ENCODE measurements at regions not wholly inside any gene's neighbourhood (a gene's known extent, or its start where the extent isn't known, plus 50 kb on each side); places are given as distances from the start of the nearest gene placed in this dataset.
A peak's percentile ranks its signal among the peaks of the same experiment; 100 is the strongest.

- DNase-seq: no peak
- intact Hi-C loops (cut with DNase I): no loop called here
- peak in 1 of 2 donors; percentile 56 for ATAC-seq
These were observed 439.2 kb downstream of the MCTP2 start for GRCh38 chr15:94670438-94671034.

DNA sequence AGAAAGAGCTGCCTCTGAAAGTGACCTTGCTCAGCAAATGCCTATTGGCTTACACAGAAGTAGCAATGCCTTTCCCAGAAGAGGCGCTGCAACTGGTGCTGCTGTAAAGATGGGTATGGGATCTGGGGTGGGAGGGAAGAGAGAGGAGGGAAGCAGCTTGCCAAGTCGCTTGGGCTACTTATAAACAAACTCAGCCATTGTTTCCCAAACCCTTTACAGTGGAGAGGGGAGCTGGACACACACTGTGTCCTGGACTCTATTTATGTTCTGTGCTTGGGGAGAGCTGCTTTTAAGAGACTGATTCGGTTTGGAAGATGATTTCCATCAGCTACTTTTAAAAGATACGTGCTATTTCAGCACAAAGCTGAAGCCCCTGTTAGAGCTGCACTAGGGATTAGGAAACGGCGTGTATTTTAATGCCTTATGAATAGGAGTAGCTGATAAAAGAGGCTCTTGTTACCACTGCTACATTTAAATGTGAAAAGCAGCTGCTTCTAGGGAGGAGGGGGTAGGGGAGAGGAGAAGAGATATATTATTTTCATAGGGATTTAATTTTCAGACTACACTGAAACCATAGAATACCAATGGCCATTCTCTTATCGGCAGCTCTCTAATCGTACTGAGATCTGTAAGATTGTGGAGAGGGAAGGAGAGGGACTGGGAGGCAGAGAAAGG, 440.6 kb downstream of the MCTP2 start:
- peak in 1 of 2 donors; percentile 53 for ATAC-seq
- DNase-seq: no peak
- intact Hi-C loops (cut with DNase I): no loop called here

- DNase-seq: no peak
- intact Hi-C loops (cut with DNase I): no loop called here
- no peak for ATAC-seq
These were observed 442.4 kb downstream of the MCTP2 start for GRCh38 chr15:94673801-94674200.

DNA sequence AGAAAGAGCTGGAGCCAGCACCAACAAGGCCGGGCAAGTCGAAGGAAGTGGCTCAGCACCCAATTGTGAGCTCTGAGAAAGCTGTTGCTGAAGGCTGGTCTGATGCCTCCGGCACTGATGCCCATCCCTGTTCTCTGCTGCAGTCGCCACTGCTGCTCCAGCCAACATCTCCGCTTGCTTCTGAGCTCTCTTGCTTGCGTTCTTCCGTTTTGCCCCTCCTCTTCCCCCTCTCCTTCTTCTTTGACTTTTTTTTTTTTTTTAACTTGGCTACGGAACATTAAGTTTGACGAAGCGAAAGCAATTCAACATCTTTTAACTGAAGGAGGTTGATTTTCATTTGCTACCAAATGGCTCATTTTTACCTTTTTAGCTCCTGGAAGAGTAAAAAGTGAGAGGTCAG, 442.9 kb downstream of the MCTP2 start:
- intact Hi-C loops (cut with DNase I): no loop called here
- DNase-seq (no peak), ATAC-seq (no peak)

GRCh38 chr15:94677202-94677790, 445.9 kb downstream of the MCTP2 start:
- ATAC-seq (no peak), DNase-seq (no peak)
- intact Hi-C loops (cut with DNase I): no loop called here

GRCh38 chr15:94682171-94682570, 450.8 kb downstream of the MCTP2 start:
- DNase-seq (no peak), ATAC-seq (no peak)
- intact Hi-C loops (cut with DNase I): no loop called here

DNA sequence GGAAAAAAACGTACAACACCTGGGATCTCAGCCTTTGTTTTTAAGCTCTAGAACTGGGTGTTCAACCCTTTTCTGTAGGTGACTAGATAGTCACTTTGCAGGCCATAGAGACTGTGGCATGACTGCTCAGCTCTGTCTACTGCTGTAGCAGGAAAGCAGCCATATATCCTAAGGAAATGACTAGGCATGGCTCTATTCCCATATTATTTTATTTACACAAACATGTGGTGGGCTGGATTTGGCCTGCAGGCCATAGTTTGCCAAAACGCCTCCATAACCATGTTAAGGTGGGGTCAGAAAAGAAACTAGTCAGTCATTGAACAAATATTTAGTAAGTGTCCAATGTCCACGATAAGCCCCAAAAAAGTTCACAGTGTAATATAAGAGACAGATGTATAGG, 452.5 kb downstream of the MCTP2 start:
- intact Hi-C loops (cut with DNase I): no loop called here
- no peak for DNase-seq
- no peak for ATAC-seq

- ATAC-seq: no peak
- DNase-seq: no peak
- intact Hi-C loops (cut with DNase I): no loop called here
These were observed 459.8 kb downstream of the MCTP2 start for GRCh38 chr15:94691169-94691568.

DNA sequence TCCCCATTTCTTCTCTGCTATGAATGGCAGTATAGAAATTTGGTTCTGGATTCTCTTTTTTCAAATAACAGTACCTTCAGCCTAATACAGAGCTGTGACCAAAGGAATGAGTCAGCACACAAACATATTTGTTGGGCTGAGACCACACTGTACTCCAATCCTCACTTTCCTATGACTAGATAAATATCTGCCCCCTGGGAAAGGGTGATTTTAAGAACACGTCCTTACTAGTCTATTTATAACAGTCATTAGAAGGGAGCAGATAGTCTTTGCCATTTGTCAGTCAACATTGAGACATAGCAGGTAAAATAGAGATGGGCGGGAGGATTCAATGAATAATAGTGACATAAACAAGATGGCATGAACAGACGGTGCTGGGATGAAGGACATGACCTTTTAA, 461.3 kb downstream of the MCTP2 start:
- intact Hi-C loops (cut with DNase I): no loop called here
- no peak for ATAC-seq
- no peak for DNase-seq

- intact Hi-C loops (cut with DNase I): no loop called here
These were observed 468.9 kb downstream of the MCTP2 start for GRCh38 chr15:94700211-94700610.

GRCh38 chr15:94701281-94701985, 470.1 kb downstream of the MCTP2 start:
- no peak for ATAC-seq
- no peak for DNase-seq
- intact Hi-C loops (cut with DNase I): no loop called here

More at GRCh38 chr15:94700211-94700610, 468.9 kb downstream of the MCTP2 start:
- ATAC-seq (no peak), DNase-seq (no peak)

DNA sequence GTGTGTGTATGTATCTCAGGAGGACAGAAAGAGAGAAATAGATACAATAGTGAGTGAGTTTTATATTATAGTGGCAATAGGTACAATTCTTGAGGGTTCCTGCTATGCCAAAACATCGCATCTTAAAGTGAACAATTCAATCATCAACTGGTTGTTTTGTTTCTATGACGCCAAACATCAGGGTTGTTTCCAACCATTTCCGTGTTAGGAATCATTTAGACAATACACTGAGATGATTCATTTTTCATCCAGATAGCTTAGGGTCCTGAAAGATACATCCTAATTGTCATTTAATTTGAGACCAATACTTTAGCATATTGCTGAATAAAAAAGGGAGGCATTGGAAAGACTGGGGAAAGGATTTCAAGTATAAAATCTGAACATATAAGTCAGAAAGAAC, 472.2 kb downstream of the MCTP2 start:
- no peak for DNase-seq
- no peak for ATAC-seq
- intact Hi-C loops (cut with DNase I): no loop called here

DNA sequence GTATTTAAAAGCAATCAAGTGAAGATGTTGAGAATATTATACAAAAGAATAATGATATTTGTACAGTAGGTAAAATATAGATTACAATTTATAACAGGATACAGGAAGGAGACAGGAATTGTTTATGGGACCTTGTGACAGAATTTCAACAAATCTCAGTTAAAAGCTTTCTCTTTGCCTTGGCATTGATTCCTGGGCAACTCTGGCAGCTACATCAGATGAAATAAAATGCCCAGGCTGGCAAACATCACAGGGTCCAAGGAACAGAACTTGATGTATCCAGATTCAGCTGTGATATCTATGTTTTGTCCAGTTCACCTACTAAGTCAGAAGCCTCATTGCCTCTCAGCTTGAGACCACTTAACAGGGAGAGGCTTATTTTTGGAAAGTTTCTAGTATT, 473.1 kb downstream of the MCTP2 start:
- ATAC-seq: no peak
- no peak for DNase-seq
- intact Hi-C loops (cut with DNase I): no loop called here

DNA sequence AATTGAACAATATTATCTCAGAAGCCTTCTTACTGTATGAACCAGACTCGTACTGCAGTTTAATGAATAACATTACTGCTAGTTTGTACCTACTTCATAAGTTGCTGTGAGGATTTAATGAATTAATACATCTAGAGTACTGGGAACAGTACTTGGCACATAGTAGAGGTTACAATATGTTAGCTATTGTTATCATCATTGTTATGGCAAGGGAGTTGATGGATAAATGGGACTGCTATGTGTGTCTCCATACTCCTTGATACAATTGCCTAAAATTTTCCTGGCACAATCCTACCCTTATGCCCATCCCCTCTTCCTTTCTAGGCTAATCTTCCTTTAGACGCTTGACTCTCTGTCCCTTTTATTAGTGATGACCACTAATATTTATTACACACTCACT, 473.6 kb downstream of the MCTP2 start:
- DNase-seq: no peak
- intact Hi-C loops (cut with DNase I): no loop called here
- ATAC-seq: no peak

GRCh38 chr15:94709319-94709718, 478.0 kb downstream of the MCTP2 start:
- intact Hi-C loops (cut with DNase I): no loop called here
- ATAC-seq: no peak
- DNase-seq: no peak

DNA sequence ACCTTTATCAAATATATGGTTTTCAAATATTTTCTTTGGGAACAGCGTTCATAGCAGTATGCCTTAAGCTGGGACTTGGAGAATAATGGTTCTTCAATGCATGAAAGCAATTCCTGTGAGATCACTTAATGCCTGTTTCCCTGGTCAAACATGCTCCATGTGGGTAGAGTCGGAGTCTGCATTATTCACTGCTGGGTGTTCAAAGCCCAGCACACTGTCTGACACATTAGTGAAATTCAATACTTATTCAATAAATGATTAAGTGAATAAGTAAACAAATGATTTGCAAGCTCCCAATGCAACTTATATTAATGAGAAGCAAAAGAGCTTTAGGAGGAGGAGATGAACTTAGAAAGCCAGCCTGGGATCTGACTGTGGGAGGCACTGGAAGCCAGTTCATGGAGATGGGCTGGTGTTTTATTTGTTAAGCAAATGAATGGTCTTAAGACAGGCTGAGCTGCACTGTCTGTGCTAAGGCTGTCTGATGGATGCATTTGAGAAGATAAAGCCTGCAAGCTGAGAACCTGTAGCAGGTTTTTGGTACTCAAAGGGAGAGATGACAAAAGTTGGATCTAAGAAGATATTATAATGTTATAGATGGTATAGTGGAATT, 490.8 kb downstream of the MCTP2 start:
- ATAC-seq (no peak), DNase-seq (no peak)
- intact Hi-C loops (cut with DNase I): no loop called here

GRCh38 chr15:94723801-94724200, 492.4 kb downstream of the MCTP2 start:
- ATAC-seq (no peak), DNase-seq (no peak)
- intact Hi-C loops (cut with DNase I): no loop called here

DNA sequence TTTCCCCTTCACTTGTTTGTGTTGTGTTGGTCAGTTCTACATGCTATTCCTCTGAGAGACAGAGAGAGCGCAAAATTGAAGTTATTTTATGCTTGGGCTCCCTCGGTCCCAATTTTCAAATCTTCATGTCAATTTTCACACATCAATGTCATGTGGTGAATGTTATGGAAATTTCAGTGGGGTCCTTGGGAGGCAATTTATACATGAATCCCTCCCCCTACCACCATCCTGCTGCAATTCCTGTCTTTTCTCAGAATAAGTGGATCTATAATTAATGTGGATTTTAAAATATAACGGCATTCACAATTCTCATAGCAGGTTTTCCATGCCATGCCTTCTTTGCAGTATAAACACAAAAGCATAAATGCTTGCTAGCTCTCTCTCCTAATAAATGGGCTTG, 499.9 kb downstream of the MCTP2 start:
- DNase-seq (no peak), ATAC-seq (no peak)
- intact Hi-C loops (cut with DNase I): no loop called here

GRCh38 chr15:94734460-94734859, 503.1 kb downstream of the MCTP2 start:
- intact Hi-C loops (cut with DNase I): no loop called here
- DNase-seq: no peak
- ATAC-seq: no peak

- DNase-seq (no peak), ATAC-seq (no peak)
- intact Hi-C loops (cut with DNase I): no loop called here
These were observed 504.9 kb downstream of the MCTP2 start for GRCh38 chr15:94736236-94736635.

Data from left cardiac atrium (tissue), 4 donors.